Nephron progenitor cell (in vitro differentiated cells): ENCODE measurements at regions not wholly inside any gene's neighbourhood (a gene's known extent, or its start where the extent isn't known, plus 50 kb on each side); places are given as distances from the start of the nearest gene placed in this dataset.

ENCODE experiments used
- DNase-seq: peaks from one replicate; pipeline ENCODE4 v3.0.0; 2021
- H3K27ac Mint-ChIP-seq: 2 replicates; pipeline ENCODE4 v1.8.0; 2021; ENCODE audit warnings: mild to moderate bottlenecking, moderate library complexity, mixed read lengths
- H3K27me3 Mint-ChIP-seq: 2 replicates; pipeline ENCODE4 v1.8.0; 2021; ENCODE audit warnings: mild to moderate bottlenecking, low read depth, mixed read lengths; ENCODE audit not compliant: poor library complexity
- H3K36me3 Mint-ChIP-seq: 2 replicates; pipeline ENCODE4 v1.8.0; 2021; ENCODE audit warnings: low read depth, mixed read lengths
- H3K4me1 Mint-ChIP-seq: 2 replicates; pipeline ENCODE4 v1.8.0; 2021; ENCODE audit warnings: mixed read lengths
- H3K4me3 Mint-ChIP-seq: 2 replicates; pipeline ENCODE4 v1.8.0; 2021; ENCODE audit warnings: mild to moderate bottlenecking, moderate library complexity, mixed read lengths
- H3K9me3 Mint-ChIP-seq: 2 replicates; pipeline ENCODE4 v1.8.0; 2021; ENCODE audit warnings: mild to moderate bottlenecking, moderate library complexity, mixed read lengths
- CTCF ChIP-seq: fragments of 200-600 bp; sonication (generic); IDR thresholded peaks from 2 replicates; pipeline ENCODE4 v1.5.0; 2021; ENCODE audit warnings: antibody characterized with exemption

GRCh38 chr13:109611912-109612691 is 174.3 kb downstream of the IRS2 start:
- Mint-ChIP-seq H3K27ac (no peak overlapping the region), H3K4me3 (no peak overlapping the region), H3K4me1 (peaks cover 5% of the 10 kb centered on the region), H3K27me3 (peaks cover 6% of the 10 kb centered on the region), H3K36me3 (no peaks in the 10 kb centered on the region), H3K9me3 (peaks cover 4% of the 10 kb centered on the region)
- no peak for DNase-seq
- no peak for TF ChIP-seq CTCF

- H3K4me1 Mint-ChIP-seq: peaks cover 5% of the 10 kb centered on the region
- DNase-seq: peak; percentile 7
- H3K4me3 Mint-ChIP-seq: no peak overlapping the region
- no peaks in the 10 kb centered on the region for H3K36me3 Mint-ChIP-seq
- no peak for TF ChIP-seq CTCF
- H3K9me3 Mint-ChIP-seq: peaks cover 4% of the 10 kb centered on the region
- no peak overlapping the region for H3K27ac Mint-ChIP-seq
- peaks cover 6% of the 10 kb centered on the region for H3K27me3 Mint-ChIP-seq
These were observed 175.9 kb downstream of the IRS2 start for GRCh38 chr13:109610517-109610916.

GRCh38 chr13:109608503-109608902 is 177.9 kb downstream of the IRS2 start:
- Mint-ChIP-seq H3K27me3 (peaks cover 6% of the 10 kb centered on the region), H3K27ac (no peak overlapping the region), H3K4me1 (peaks cover 5% of the 10 kb centered on the region), H3K4me3 (no peak overlapping the region), H3K9me3 (peaks cover 8% of the 10 kb centered on the region), H3K36me3 (no peaks in the 10 kb centered on the region)
- no peak for TF ChIP-seq CTCF
- DNase-seq: no peak

GRCh38 chr13:109608059-109608458 is 178.3 kb downstream of the IRS2 start:
- no peak for DNase-seq
- H3K27me3 Mint-ChIP-seq: peaks cover 6% of the 10 kb centered on the region
- no peak for TF ChIP-seq CTCF
- H3K4me1 Mint-ChIP-seq: peaks cover 5% of the 10 kb centered on the region
- no peaks in the 10 kb centered on the region for H3K36me3 Mint-ChIP-seq
- peaks cover 8% of the 10 kb centered on the region for H3K9me3 Mint-ChIP-seq
- H3K27ac Mint-ChIP-seq: no peak overlapping the region
- H3K4me3 Mint-ChIP-seq: no peak overlapping the region

- DNase-seq: no peak
- TF ChIP-seq CTCF: no peak
- Mint-ChIP-seq H3K9me3 (peaks cover 8% of the 10 kb centered on the region), H3K27ac (no peak overlapping the region), H3K4me3 (no peak overlapping the region), H3K4me1 (peaks cover 5% of the 10 kb centered on the region), H3K36me3 (no peaks in the 10 kb centered on the region), H3K27me3 (peaks cover 3% of the 10 kb centered on the region)
These were observed 179.9 kb downstream of the IRS2 start for GRCh38 chr13:109606520-109606919.

- Mint-ChIP-seq H3K27me3 (peaks cover 3% of the 10 kb centered on the region), H3K27ac (no peak overlapping the region), H3K4me1 (peaks cover 5% of the 10 kb centered on the region), H3K36me3 (no peaks in the 10 kb centered on the region), H3K9me3 (peaks cover 8% of the 10 kb centered on the region), H3K4me3 (no peak overlapping the region)
- no peak for TF ChIP-seq CTCF
- DNase-seq: no peak
These were observed 180.5 kb downstream of the IRS2 start for GRCh38 chr13:109605846-109606245.
